ENCODE measurements at regions not wholly inside any gene's neighbourhood (a gene's known extent, or its start where the extent isn't known, plus 50 kb on each side); places are given as distances from the start of the nearest gene placed in this dataset.

GRCh38 chr18:1983746-1984515 is 587.4 kb downstream of the METTL4 start:
- DNase-seq, result no peak

- no peak for DNase-seq
Measured at GRCh38 chr18:1993866-1994265, 577.4 kb downstream of the METTL4 start.

- no peak for DNase-seq
Measured at GRCh38 chr18:1994471-1994870, 576.8 kb downstream of the METTL4 start.

GRCh38 chr18:1995041-1995612 is 576.2 kb downstream of the METTL4 start:
- no peak for DNase-seq

- DNase-seq, result no peak
Measured at GRCh38 chr18:1998121-1998520, 573.2 kb downstream of the METTL4 start.

GRCh38 chr18:1999387-1999786 is 571.9 kb downstream of the METTL4 start:
- no peak for DNase-seq

GRCh38 chr18:2002151-2002550 is 569.2 kb downstream of the METTL4 start:
- no peak for DNase-seq

GRCh38 chr18:2002604-2003003 is 568.7 kb downstream of the METTL4 start:
- no peak for DNase-seq

- no peak for DNase-seq
Measured at GRCh38 chr18:2009942-2010697, 561.2 kb downstream of the METTL4 start.

GRCh38 chr18:2027016-2027415 is 544.3 kb downstream of the METTL4 start:
- no peak for DNase-seq

GRCh38 chr18:2027756-2028155 is 543.5 kb downstream of the METTL4 start:
- no peak for DNase-seq

GRCh38 chr18:2028986-2029385 is 542.3 kb downstream of the METTL4 start:
- DNase-seq, result no peak

- no peak for DNase-seq
Measured at GRCh38 chr18:2030647-2031046, 540.7 kb downstream of the METTL4 start.

GRCh38 chr18:2032036-2032435 is 539.3 kb downstream of the METTL4 start:
- DNase-seq, result no peak

- DNase-seq, result no peak
Measured at GRCh38 chr18:2035056-2035455, 536.2 kb downstream of the METTL4 start.

- DNase-seq, result no peak
Measured at GRCh38 chr18:2036086-2036485, 535.2 kb downstream of the METTL4 start.

GRCh38 chr18:2040279-2040678 is 531.0 kb downstream of the METTL4 start:
- DNase-seq, result no peak

- no peak for DNase-seq
Measured at GRCh38 chr18:2049986-2050385, 521.3 kb downstream of the METTL4 start.

GRCh38 chr18:2050702-2051201 is 520.6 kb downstream of the METTL4 start:
- DNase-seq, result no peak

GRCh38 chr18:2053490-2054089 is 517.7 kb downstream of the METTL4 start:
- no peak for DNase-seq

- no peak for DNase-seq
Measured at GRCh38 chr18:2059336-2059735, 512.0 kb downstream of the METTL4 start.

GRCh38 chr18:2060086-2060485 is 511.2 kb downstream of the METTL4 start:
- DNase-seq, result no peak

- DNase-seq, result no peak
Measured at GRCh38 chr18:2070631-2071030, 500.7 kb downstream of the METTL4 start.

Data from stimulated activated CD4-positive, alpha-beta T cell treated with anti-CD3 and anti-CD28 coated beads, Interleukin-4, amount 100 ng/mL, for 1 hour (primary cell).